RWPE1 (cell line): ENCODE measurements at regions not wholly inside any gene's neighbourhood (a gene's known extent, or its start where the extent isn't known, plus 50 kb on each side); places are given as distances from the start of the nearest gene placed in this dataset.
A peak's percentile ranks its signal among the peaks of the same experiment; 100 is the strongest.

Experiments used
- CTCF ChIA-PET: fragments of 350-600 bp; sonication (Branson Sonifier 250); formaldehyde crosslinking; extraction: SDS; loops from one replicate; lab custom pipeline; 2021; lab: Yijun Ruan, JAX
- POLR2A ChIA-PET: fragments of 400-600 bp; formaldehyde crosslinking; extraction: SDS; loops from one replicate; lab custom pipeline; 2020; ENCODE audit warnings: antibody characterized with exemption; ENCODE audit not compliant: low non-redundant PET; lab: Yijun Ruan, JAX
- DNase-seq: peaks from one replicate; pipeline ENCODE4 v3.0.0; 2012; ENCODE audit warnings: low spot score
- H3K27ac ChIP-seq: fragments of 450-650 bp; 2 replicates; pipeline ENCODE4 v1.5.1; 2017
- TF ChIP-seq, protein P1 (sequence below): fragments of 450-650 bp; conservative IDR thresholded peaks from 2 replicates; pipeline ENCODE4 v1.5.1; 2017; ENCODE audit warnings: low read depth, mild to moderate bottlenecking

DNA sequence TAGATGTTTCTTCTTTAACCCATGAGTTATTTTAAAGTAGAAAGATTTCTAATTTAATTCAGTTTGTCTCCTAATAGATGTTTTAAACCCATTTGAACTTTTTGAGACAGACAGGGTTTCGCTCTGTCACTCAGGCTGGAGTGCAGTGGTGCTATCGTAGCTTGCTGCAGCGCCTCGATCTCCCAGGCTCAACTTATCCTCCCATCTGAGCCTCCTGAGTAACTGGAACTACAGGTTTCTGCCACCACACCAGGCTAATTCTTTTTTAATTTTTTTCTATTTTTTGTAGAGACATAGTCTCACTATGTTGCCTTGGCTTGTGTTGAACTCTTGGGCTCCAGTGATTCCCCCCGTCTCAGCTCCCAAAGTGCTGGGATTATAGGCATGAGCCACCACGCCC is 53.0 kb upstream of the RAB18 start:
- no peak overlapping the region for H3K27ac ChIP-seq
- DNase-seq = no peak
- TF ChIP-seq, protein P1, sequence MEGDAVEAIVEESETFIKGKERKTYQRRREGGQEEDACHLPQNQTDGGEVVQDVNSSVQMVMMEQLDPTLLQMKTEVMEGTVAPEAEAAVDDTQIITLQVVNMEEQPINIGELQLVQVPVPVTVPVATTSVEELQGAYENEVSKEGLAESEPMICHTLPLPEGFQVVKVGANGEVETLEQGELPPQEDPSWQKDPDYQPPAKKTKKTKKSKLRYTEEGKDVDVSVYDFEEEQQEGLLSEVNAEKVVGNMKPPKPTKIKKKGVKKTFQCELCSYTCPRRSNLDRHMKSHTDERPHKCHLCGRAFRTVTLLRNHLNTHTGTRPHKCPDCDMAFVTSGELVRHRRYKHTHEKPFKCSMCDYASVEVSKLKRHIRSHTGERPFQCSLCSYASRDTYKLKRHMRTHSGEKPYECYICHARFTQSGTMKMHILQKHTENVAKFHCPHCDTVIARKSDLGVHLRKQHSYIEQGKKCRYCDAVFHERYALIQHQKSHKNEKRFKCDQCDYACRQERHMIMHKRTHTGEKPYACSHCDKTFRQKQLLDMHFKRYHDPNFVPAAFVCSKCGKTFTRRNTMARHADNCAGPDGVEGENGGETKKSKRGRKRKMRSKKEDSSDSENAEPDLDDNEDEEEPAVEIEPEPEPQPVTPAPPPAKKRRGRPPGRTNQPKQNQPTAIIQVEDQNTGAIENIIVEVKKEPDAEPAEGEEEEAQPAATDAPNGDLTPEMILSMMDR = no peak
- ChIA-PET CTCF (no interaction called here), POLR2A (no interaction called here)

- no peak for DNase-seq
- TF ChIP-seq, protein P1 = no peak
- no peak overlapping the region for H3K27ac ChIP-seq
- ChIA-PET POLR2A (no interaction called here), CTCF (no interaction called here)
These were observed 53.9 kb upstream of the RAB18 start for GRCh38 chr10:27450225-27450624.

DNA sequence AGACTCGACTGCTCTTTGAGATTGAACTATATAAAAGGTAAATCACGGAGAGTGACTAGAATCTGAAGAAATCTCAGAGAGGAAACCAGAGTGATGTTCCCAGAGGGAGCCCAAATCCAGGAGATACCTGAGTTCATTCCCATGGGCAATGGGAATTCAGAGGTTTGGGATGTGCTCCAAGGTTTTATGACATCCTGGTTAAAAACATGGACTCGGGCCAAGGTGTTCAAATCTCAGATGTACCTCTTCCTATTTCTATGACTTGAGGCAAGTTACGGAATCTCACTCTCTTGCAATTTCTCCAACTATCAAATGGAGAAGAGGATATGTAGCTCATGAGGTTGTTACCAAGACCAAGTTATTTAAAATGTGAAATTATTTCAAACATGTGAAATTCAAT is 54.5 kb upstream of the RAB18 start:
- CTCF ChIA-PET = interaction anchor here (0.6 kb wide), 1 partner anchor 190 kb away, joined by 4 read pairs; no protein-coding TSS in a partner anchor
- no peak for DNase-seq
- POLR2A ChIA-PET = no interaction called here
- TF ChIP-seq, protein P1 = no peak
- H3K27ac ChIP-seq = no peak overlapping the region

DNA sequence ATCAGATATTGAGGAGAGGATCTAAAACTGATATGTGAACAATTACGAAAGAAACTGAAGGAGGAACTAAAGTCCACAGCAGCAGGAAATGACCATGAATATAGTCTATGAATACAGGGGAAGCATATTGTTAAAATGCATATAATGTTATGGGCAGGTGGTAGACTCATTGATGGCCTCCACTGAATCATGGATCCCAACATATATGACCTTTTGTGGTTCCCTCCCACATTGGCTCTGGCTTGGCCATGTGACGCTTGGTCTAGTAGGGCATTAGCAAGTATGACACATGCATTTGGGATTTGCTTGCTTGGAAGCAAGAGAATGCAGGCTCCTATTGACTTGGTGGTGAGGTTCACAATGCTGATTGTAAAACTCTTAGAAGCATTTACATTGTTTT is 55.2 kb upstream of the RAB18 start:
- TF ChIP-seq, protein P1 = no peak
- ChIA-PET POLR2A (no interaction called here), CTCF (interaction anchor here (0.6 to 0.8 kb wide), 2 partner anchors 190 to 731 kb away, joined by 3 to 4 read pairs; no protein-coding TSS in a partner anchor)
- DNase-seq = peak; percentile 41
- H3K27ac ChIP-seq = no peak overlapping the region

- CTCF ChIA-PET = interaction anchor here (0.5 kb wide), 1 partner anchor 190 kb away, joined by 8 read pairs; no protein-coding TSS in a partner anchor
- POLR2A ChIA-PET = no interaction called here
- DNase-seq = no peak
- TF ChIP-seq, protein P1 = no peak
- no peak overlapping the region for H3K27ac ChIP-seq
These were observed 56.6 kb upstream of the RAB18 start for GRCh38 chr10:27447540-27447939.

DNA sequence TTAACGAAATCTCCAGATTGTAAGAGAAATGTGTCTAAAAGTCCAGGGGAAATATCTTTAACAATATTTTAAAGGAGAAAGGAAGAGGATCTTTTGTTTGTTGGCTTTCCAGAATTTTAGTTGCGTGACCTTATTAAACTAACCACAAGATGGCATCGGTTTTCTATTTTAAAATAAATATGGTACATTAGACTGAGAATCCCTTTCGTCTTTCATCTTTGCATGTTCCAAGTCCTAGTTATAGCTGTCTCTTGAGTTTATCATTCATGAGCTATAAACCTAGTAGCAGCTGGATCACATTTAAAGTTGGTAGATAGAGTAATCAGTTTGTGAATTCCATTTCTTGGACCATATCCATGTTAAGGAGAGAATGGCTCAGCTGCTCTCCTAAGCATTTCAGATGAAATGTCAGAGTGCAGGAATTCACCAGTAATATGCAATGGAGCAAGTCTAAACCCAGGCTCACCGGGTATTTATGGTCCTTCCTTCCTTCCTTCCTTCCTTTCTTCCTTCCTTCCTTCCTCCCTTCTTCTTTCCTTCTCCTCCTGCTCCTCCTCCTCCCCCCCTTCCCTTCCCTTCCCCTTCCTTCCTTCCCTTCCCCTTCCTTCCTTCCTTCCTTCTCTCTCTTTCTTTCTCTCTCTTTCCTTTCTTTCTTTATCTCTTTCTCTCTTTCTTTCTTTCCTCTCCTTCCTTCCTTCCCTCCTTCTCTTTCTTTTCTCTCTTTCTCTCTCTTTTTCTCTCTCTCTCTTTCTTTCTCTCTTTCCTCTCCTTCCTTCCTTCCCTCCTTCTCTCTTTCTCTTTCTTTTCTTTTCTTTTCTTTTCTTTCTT is 57.8 kb upstream of the RAB18 start:
- peak; percentile 30 for DNase-seq

More for the DNA sequence above, 57.8 kb upstream of the RAB18 start:
- ChIA-PET POLR2A (no interaction called here), CTCF (interaction anchor here (0.6 to 1.2 kb wide), 8 partner anchors 25 to 1260 kb away, joined by 3 to 11 read pairs (median 3); no protein-coding TSS in a partner anchor)
- TF ChIP-seq, protein P1 = peak; percentile 66
- no peak overlapping the region for H3K27ac ChIP-seq
